ENCODE measurements at regions not wholly inside any gene's neighbourhood (a gene's known extent, or its start where the extent isn't known, plus 50 kb on each side); places are given as distances from the start of the nearest gene placed in this dataset.

DNA sequence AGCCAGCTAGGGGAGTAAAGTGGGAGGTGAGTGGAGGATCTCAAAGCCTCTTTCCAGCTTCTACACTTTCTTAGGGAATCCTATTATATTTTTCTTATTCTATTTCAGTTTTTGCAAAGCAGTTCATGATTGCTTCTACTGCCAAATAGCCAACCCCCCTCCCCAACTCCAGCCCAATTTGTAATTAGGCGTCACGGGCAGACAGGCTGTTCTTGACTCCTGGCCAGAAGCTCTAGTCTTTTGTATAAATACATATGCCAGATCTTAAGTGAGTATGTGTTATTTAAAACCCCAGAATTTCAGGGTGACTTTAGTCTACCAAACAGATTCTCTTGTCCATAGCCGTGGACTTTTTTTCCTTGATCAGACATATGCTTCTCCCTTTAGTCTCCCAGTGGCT, 255.2 kb downstream of the BUB3 start:
- 63 to 72% (median 69%) methylated on average over 3 of the region's 3 CpGs for WGBS, 4 donors

DNA sequence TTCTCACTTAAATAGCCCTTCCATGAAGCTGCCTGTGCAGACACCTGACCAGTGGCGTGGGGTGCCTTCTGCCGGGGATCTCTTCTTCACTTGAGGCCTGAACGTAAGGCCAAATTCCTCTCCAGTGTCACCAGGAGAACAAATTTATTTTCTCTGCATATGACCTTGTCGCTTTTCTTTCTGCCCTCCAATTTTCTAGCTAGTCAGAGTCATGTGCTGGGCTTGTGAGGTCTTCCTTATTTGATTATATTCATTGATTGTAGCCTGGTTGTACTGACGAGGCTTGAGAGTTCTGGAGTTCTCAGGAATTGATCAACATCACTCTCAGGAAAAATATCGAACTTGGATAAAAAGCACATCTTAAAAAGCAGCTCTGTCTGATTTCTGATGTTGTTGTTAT, 255.7 kb downstream of the BUB3 start:
- no peak for TF ChIP-seq POLR2A (IDR thresholded peaks at IDR 0.05)
- TF ChIP-seq, protein P1, sequence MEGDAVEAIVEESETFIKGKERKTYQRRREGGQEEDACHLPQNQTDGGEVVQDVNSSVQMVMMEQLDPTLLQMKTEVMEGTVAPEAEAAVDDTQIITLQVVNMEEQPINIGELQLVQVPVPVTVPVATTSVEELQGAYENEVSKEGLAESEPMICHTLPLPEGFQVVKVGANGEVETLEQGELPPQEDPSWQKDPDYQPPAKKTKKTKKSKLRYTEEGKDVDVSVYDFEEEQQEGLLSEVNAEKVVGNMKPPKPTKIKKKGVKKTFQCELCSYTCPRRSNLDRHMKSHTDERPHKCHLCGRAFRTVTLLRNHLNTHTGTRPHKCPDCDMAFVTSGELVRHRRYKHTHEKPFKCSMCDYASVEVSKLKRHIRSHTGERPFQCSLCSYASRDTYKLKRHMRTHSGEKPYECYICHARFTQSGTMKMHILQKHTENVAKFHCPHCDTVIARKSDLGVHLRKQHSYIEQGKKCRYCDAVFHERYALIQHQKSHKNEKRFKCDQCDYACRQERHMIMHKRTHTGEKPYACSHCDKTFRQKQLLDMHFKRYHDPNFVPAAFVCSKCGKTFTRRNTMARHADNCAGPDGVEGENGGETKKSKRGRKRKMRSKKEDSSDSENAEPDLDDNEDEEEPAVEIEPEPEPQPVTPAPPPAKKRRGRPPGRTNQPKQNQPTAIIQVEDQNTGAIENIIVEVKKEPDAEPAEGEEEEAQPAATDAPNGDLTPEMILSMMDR (IDR thresholded peaks at IDR 0.05), result no peak
- intact Hi-C loops (cut with DNase I), result no loop called here
- Histone ChIP-seq H3K27ac (no peak overlapping the region), H3K36me3 (no peaks in the 10 kb centered on the region), H3K9me3 (peaks cover 0 to 5% (median under 1%) of the 10 kb centered on the region in 12 donors), H3K4me1 (no peaks in the 10 kb centered on the region), H3K27me3 (peaks cover 0 to 3% (median 0%) of the 10 kb centered on the region in 9 donors), H3K4me3 (no peak overlapping the region)
- ATAC-seq (no peak), DNase-seq (no peak)
- WGBS, 4 donors, result 80 to 90% (median 82%) methylated on average over 6 of the region's 6 CpGs

More for the DNA sequence above, 255.2 kb downstream of the BUB3 start:
- Histone ChIP-seq H3K36me3 (no peaks in the 10 kb centered on the region), H3K4me3 (no peak overlapping the region), H3K9me3 (peaks cover 0 to 9% (median 5%) of the 10 kb centered on the region in 12 donors), H3K27me3 (peaks cover 0 to 3% (median 0%) of the 10 kb centered on the region in 9 donors), H3K27ac (no peak overlapping the region), H3K4me1 (no peaks in the 10 kb centered on the region)
- intact Hi-C loops (cut with DNase I), result no loop called here
- DNase-seq (no peak), ATAC-seq (no peak)
- TF ChIP-seq, protein P1 (IDR thresholded peaks at IDR 0.05), result no peak
- no peak for TF ChIP-seq POLR2A (IDR thresholded peaks at IDR 0.05)

DNA sequence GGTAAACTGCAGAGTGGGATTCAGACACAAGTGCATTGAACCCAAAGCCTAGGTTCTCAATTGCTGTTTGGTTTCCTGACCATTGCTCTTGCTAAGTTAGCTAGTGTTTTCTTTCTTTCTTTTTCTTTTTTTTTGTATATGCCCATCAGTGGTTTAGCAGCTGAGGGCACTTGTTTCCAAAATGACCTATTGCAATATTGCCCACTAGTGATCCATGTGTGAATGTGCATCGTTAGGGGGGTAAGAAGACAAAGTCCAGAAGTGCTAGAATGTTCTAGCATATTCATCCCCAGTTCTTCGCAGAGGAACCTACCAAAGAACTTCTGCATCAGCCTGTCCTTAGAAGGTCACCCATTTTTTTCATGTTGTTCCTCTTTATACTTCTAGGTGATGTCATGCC, 252.8 kb upstream of the GPR26 start:
- H3K4me3 ChIP-seq, result no peak overlapping the region
- 77 to 97% (median 87%) methylated on average over 2 of the region's 2 CpGs for WGBS, 4 donors
- no peak for DNase-seq
- intact Hi-C loops (cut with DNase I), result no loop called here
- no peak overlapping the region for H3K27ac ChIP-seq
- no peak for TF ChIP-seq POLR2A (IDR thresholded peaks at IDR 0.05)
- TF ChIP-seq, protein P1 (IDR thresholded peaks at IDR 0.05), result no peak
- H3K9me3 ChIP-seq, result no peaks in the 10 kb centered on the region
- peaks cover 0 to 3% (median 0%) of the 10 kb centered on the region in 9 donors for H3K27me3 ChIP-seq
- ATAC-seq, result no peak
- H3K36me3 ChIP-seq, result no peaks in the 10 kb centered on the region
- H3K4me1 ChIP-seq, result no peaks in the 10 kb centered on the region

DNA sequence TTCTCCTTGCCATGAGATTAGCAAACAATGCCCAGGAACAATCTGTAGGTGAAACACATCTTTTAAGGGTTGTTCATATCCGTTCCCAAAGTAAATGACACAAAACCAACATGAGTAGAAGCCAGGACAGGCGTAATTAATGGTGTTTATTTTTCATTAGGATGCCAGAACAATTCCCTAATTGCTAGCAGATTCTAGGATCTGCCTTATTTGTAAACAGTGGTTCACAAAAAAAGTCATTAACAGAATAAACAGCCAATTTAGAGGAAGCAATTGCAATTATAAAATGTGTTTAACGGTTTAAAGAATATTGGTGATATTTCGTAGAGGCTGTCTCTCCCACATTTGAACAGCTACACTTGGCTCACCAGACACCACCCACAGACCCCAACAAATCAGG, 250.6 kb upstream of the GPR26 start:
- Histone ChIP-seq H3K27ac (no peak overlapping the region), H3K4me3 (no peak overlapping the region), H3K36me3 (no peaks in the 10 kb centered on the region), H3K4me1 (no peaks in the 10 kb centered on the region), H3K27me3 (peaks cover 0 to 3% (median 0%) of the 10 kb centered on the region in 9 donors), H3K9me3 (no peaks in the 10 kb centered on the region)
- ATAC-seq, result no peak
- intact Hi-C loops (cut with DNase I), result no loop called here
- 79 to 87% (median 81%) methylated on average over 4 of the region's 4 CpGs for WGBS, 4 donors
- TF ChIP-seq, protein P1 (IDR thresholded peaks at IDR 0.05), result no peak
- TF ChIP-seq POLR2A (IDR thresholded peaks at IDR 0.05), result no peak
- no peak for DNase-seq
